ENCODE measurements at regions not wholly inside any gene's neighbourhood (a gene's known extent, or its start where the extent isn't known, plus 50 kb on each side); places are given as distances from the start of the nearest gene placed in this dataset.

DNA sequence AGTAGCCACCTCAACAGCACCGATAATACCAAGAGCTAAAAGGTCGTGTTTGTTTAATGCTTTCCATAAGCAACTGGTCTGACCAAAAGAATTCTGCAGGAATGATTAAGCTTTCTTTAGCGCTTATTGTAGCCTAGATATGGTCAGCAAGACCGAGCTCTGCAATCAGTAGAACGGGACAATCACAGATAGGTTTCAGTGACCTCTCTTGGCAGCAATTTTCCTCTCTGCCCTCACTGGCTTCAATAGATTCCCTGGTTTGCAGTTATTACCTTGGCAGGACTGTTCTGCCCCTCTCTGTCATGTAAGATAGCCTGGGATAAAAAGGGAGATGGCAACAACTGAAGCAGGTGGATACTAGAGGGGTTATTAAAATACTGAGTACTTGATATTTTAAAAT, 337.1 kb upstream of the NECTIN3 start:
- TF ChIP-seq, protein P1, sequence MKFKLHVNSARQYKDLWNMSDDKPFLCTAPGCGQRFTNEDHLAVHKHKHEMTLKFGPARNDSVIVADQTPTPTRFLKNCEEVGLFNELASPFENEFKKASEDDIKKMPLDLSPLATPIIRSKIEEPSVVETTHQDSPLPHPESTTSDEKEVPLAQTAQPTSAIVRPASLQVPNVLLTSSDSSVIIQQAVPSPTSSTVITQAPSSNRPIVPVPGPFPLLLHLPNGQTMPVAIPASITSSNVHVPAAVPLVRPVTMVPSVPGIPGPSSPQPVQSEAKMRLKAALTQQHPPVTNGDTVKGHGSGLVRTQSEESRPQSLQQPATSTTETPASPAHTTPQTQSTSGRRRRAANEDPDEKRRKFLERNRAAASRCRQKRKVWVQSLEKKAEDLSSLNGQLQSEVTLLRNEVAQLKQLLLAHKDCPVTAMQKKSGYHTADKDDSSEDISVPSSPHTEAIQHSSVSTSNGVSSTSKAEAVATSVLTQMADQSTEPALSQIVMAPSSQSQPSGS (CRISPR knock-in tag; IDR thresholded peaks at IDR 0.05; ENCODE audit: borderline replicate concordance, low read depth) = no peak
- TF ChIP-seq, protein P2, sequence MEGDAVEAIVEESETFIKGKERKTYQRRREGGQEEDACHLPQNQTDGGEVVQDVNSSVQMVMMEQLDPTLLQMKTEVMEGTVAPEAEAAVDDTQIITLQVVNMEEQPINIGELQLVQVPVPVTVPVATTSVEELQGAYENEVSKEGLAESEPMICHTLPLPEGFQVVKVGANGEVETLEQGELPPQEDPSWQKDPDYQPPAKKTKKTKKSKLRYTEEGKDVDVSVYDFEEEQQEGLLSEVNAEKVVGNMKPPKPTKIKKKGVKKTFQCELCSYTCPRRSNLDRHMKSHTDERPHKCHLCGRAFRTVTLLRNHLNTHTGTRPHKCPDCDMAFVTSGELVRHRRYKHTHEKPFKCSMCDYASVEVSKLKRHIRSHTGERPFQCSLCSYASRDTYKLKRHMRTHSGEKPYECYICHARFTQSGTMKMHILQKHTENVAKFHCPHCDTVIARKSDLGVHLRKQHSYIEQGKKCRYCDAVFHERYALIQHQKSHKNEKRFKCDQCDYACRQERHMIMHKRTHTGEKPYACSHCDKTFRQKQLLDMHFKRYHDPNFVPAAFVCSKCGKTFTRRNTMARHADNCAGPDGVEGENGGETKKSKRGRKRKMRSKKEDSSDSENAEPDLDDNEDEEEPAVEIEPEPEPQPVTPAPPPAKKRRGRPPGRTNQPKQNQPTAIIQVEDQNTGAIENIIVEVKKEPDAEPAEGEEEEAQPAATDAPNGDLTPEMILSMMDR (IDR thresholded peaks at IDR 0.05) = no peak
- TF ChIP-seq JAZF1 (CRISPR knock-in tag; IDR thresholded peaks at IDR 0.05) (no peak), SP1 (CRISPR knock-in tag; conservative IDR thresholded peaks at IDR 0.05) (no peak), TP53 (CRISPR knock-in tag; IDR thresholded peaks at IDR 0.05) (no peak), JUN (CRISPR knock-in tag; IDR thresholded peaks at IDR 0.05) (no peak), ATF1 (CRISPR knock-in tag; IDR thresholded peaks at IDR 0.05) (no peak), CREM (CRISPR knock-in tag; IDR thresholded peaks at IDR 0.05) (no peak), NR2C2 (CRISPR knock-in tag; IDR thresholded peaks at IDR 0.05) (no peak)
- TF ChIP-seq, protein P3, sequence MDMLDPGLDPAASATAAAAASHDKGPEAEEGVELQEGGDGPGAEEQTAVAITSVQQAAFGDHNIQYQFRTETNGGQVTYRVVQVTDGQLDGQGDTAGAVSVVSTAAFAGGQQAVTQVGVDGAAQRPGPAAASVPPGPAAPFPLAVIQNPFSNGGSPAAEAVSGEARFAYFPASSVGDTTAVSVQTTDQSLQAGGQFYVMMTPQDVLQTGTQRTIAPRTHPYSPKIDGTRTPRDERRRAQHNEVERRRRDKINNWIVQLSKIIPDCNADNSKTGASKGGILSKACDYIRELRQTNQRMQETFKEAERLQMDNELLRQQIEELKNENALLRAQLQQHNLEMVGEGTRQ (CRISPR knock-in tag; IDR thresholded peaks at IDR 0.05) = no peak
- TF ChIP-seq, protein P4, sequence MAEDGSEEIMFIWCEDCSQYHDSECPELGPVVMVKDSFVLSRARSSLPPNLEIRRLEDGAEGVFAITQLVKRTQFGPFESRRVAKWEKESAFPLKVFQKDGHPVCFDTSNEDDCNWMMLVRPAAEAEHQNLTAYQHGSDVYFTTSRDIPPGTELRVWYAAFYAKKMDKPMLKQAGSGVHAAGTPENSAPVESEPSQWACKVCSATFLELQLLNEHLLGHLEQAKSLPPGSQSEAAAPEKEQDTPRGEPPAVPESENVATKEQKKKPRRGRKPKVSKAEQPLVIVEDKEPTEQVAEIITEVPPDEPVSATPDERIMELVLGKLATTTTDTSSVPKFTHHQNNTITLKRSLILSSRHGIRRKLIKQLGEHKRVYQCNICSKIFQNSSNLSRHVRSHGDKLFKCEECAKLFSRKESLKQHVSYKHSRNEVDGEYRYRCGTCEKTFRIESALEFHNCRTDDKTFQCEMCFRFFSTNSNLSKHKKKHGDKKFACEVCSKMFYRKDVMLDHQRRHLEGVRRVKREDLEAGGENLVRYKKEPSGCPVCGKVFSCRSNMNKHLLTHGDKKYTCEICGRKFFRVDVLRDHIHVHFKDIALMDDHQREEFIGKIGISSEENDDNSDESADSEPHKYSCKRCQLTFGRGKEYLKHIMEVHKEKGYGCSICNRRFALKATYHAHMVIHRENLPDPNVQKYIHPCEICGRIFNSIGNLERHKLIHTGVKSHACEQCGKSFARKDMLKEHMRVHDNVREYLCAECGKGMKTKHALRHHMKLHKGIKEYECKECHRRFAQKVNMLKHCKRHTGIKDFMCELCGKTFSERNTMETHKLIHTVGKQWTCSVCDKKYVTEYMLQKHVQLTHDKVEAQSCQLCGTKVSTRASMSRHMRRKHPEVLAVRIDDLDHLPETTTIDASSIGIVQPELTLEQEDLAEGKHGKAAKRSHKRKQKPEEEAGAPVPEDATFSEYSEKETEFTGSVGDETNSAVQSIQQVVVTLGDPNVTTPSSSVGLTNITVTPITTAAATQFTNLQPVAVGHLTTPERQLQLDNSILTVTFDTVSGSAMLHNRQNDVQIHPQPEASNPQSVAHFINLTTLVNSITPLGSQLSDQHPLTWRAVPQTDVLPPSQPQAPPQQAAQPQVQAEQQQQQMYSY (CRISPR knock-in tag; IDR thresholded peaks at IDR 0.05) = no peak
- TF ChIP-seq, protein P5, sequence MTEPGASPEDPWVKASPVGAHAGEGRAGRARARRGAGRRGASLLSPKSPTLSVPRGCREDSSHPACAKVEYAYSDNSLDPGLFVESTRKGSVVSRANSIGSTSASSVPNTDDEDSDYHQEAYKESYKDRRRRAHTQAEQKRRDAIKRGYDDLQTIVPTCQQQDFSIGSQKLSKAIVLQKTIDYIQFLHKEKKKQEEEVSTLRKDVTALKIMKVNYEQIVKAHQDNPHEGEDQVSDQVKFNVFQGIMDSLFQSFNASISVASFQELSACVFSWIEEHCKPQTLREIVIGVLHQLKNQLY (CRISPR knock-in tag; IDR thresholded peaks at IDR 0.05) = no peak

Measured in WTC11 (cell line).